WTC11 (cell line): ENCODE measurements at regions not wholly inside any gene's neighbourhood (a gene's known extent, or its start where the extent isn't known, plus 50 kb on each side); places are given as distances from the start of the nearest gene placed in this dataset.

Experiments used
- ATAC-seq: fragments of 200-7000 bp; cut with Tn5 transposase; 2 replicates; pipeline ENCODE4 v1.10.0; 2021; ENCODE audit warnings: mild to moderate bottlenecking, moderate library complexity
- CTCF ChIA-PET: fragments of 300-600 bp; sonication (Branson Sonifier 250); formaldehyde crosslinking; loops from one replicate; lab custom pipeline; 2021; ENCODE audit warnings: antibody characterized with exemption; lab: Charles Lee
- POLR2A ChIA-PET: fragments of 350-600 bp; sonication (Branson Sonifier 250); formaldehyde crosslinking; loops from one replicate; lab custom pipeline; 2021; ENCODE audit warnings: antibody characterized with exemption; lab: Charles Lee
- DNase-seq: peaks from one replicate; pipeline ENCODE4 v3.0.0; 2021; ENCODE audit warnings: low spot score
- H3K27ac Mint-ChIP-seq: 2 replicates; pipeline ENCODE4 v1.8.0; 2021; ENCODE audit warnings: mixed read lengths
- H3K27me3 Mint-ChIP-seq: 2 replicates; pipeline ENCODE4 v1.8.0; 2021; ENCODE audit warnings: low read depth, mild to moderate bottlenecking, moderate library complexity, mixed read lengths
- H3K36me3 Mint-ChIP-seq: 2 replicates; pipeline ENCODE4 v1.8.0; 2021; ENCODE audit warnings: mixed read lengths
- H3K4me1 Mint-ChIP-seq: 2 replicates; pipeline ENCODE4 v1.8.0; 2022; ENCODE audit warnings: mixed read lengths
- H3K4me3 Mint-ChIP-seq: 2 replicates; pipeline ENCODE4 v1.8.0; 2021; ENCODE audit warnings: mild to moderate bottlenecking, moderate library complexity, mixed read lengths
- H3K9me3 Mint-ChIP-seq: 2 replicates; pipeline ENCODE4 v1.8.0; 2021; ENCODE audit warnings: mixed read lengths
- CBFB ChIP-seq: sonication (generic); formaldehyde crosslinking; IDR thresholded peaks from 2 replicates; pipeline ENCODE4 v1.8.1; 2022; ENCODE audit warnings: mild to moderate bottlenecking, low read depth, missing genetic modification reagents
- CREB1 ChIP-seq: sonication (generic); formaldehyde crosslinking; IDR thresholded peaks from 2 replicates; pipeline ENCODE4 v1.8.0; 2023; ENCODE audit warnings: mild to moderate bottlenecking, missing genetic modification reagents
- ESRRA ChIP-seq: sonication (generic); formaldehyde crosslinking; IDR thresholded peaks from 2 replicates; pipeline ENCODE4 v1.8.1; 2022; ENCODE audit warnings: mild to moderate bottlenecking, missing genetic modification reagents, borderline replicate concordance
- JUN ChIP-seq: sonication (generic); formaldehyde crosslinking; IDR thresholded peaks from 2 replicates; pipeline ENCODE4 v1.8.0; 2023; ENCODE audit warnings: mild to moderate bottlenecking, missing genetic modification reagents
- NFE2L1 ChIP-seq: sonication (generic); formaldehyde crosslinking; IDR thresholded peaks from 2 replicates; pipeline ENCODE4 v1.8.1; 2023; ENCODE audit warnings: missing genetic modification reagents
- NFYB ChIP-seq: sonication (generic); formaldehyde crosslinking; conservative IDR thresholded peaks from 2 replicates; pipeline ENCODE4 v1.8.0; 2022; ENCODE audit warnings: low read depth, missing genetic modification reagents
- NR1H2 ChIP-seq: sonication (generic); formaldehyde crosslinking; IDR thresholded peaks from 2 replicates; pipeline ENCODE4 v1.9.0; 2021; ENCODE audit warnings: mild to moderate bottlenecking, moderate library complexity, missing genetic modification reagents
- TCF7 ChIP-seq: sonication (generic); formaldehyde crosslinking; IDR thresholded peaks from 2 replicates; pipeline ENCODE4 v1.8.0; 2022; ENCODE audit warnings: mild to moderate bottlenecking, low read depth, missing genetic modification reagents, moderate library complexity
- ZNF232 ChIP-seq: sonication (generic); formaldehyde crosslinking; IDR thresholded peaks from 2 replicates; pipeline ENCODE4 v1.8.0; 2022; ENCODE audit warnings: mild to moderate bottlenecking, missing genetic modification reagents
- ZNF281 ChIP-seq: sonication (generic); formaldehyde crosslinking; IDR thresholded peaks from 2 replicates; pipeline ENCODE4 v1.8.0; 2023; ENCODE audit warnings: mild to moderate bottlenecking, missing genetic modification reagents
- ZNF317 ChIP-seq: sonication (generic); formaldehyde crosslinking; IDR thresholded peaks from 2 replicates; pipeline ENCODE4 v1.8.1; 2023; ENCODE audit warnings: low read depth, mild to moderate bottlenecking, moderate library complexity, missing genetic modification reagents, borderline replicate concordance
- TF ChIP-seq, protein P1 (sequence below): sonication (generic); formaldehyde crosslinking; IDR thresholded peaks from 2 replicates; pipeline ENCODE4 v1.8.1; 2022; ENCODE audit warnings: low read depth, mild to moderate bottlenecking, moderate library complexity, missing genetic modification reagents, borderline replicate concordance
- TF ChIP-seq, protein P2 (sequence below): sonication (generic); formaldehyde crosslinking; IDR thresholded peaks from 2 replicates; pipeline ENCODE4 v1.8.0; 2023; ENCODE audit warnings: missing genetic modification reagents
- TF ChIP-seq, protein P3 (sequence below): fragments of 200-600 bp; IDR thresholded peaks from 2 replicates; pipeline ENCODE4 v1.8.0; 2022; ENCODE audit warnings: antibody characterized with exemption

- TF ChIP-seq ZNF281 (no peak), TCF7 (CRISPR knock-in tag) (no peak), CBFB (CRISPR knock-in tag) (no peak)
These were observed 267.4 kb downstream of the ATG4C start (continued) for GRCh38 chr1:63051356-63051755.

DNA sequence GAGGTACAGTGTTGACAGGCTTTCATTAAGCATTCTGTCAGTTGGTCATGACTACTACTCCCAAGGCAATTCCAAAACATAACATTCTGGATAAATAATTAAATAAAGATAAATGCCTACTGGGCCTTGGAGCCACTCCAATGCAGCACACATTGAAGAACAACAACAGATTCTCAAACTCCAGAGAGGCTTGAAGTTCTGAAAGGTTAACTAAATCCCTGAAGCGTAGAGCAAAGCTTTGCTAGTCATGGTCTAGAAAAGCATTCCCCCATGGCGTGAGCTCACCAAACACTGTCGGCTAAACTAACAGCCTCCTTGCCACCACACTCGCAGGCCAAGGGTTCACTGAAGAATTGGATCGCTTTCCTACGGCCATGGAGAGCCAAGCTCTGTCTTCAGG, 268.0 kb downstream of the ATG4C start:
- Mint-ChIP-seq H3K9me3 (no peaks in the 10 kb centered on the region), H3K4me3 (no peak overlapping the region), H3K4me1 (peaks cover 8% of the 10 kb centered on the region), H3K27ac (no peak overlapping the region), H3K27me3 (no peaks in the 10 kb centered on the region; the same call in 1 of the 2 replicates), H3K36me3 (no peaks in the 10 kb centered on the region)
- ATAC-seq (no peak), DNase-seq (no peak)
- ChIA-PET CTCF (interaction anchor here (1.9 kb wide), 1 partner anchor 11 kb away, joined by 4 read pairs; no protein-coding TSS in a partner anchor), POLR2A (interaction anchor here (1.3 kb wide), 1 partner anchor 16 kb away, joined by 4 read pairs; no protein-coding TSS in a partner anchor)
- TF ChIP-seq NR1H2 (CRISPR knock-in tag), result no peak
- TF ChIP-seq, protein P1, sequence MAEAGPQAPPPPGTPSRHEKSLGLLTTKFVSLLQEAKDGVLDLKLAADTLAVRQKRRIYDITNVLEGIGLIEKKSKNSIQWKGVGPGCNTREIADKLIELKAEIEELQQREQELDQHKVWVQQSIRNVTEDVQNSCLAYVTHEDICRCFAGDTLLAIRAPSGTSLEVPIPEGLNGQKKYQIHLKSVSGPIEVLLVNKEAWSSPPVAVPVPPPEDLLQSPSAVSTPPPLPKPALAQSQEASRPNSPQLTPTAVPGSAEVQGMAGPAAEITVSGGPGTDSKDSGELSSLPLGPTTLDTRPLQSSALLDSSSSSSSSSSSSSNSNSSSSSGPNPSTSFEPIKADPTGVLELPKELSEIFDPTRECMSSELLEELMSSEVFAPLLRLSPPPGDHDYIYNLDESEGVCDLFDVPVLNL (CRISPR knock-in tag), result no peak
- TF ChIP-seq, protein P2, sequence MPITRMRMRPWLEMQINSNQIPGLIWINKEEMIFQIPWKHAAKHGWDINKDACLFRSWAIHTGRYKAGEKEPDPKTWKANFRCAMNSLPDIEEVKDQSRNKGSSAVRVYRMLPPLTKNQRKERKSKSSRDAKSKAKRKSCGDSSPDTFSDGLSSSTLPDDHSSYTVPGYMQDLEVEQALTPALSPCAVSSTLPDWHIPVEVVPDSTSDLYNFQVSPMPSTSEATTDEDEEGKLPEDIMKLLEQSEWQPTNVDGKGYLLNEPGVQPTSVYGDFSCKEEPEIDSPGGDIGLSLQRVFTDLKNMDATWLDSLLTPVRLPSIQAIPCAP, result no peak
- TF ChIP-seq TCF7 (CRISPR knock-in tag), result no peak
- no peak for TF ChIP-seq JUN (CRISPR knock-in tag)
- TF ChIP-seq CREB1, result no peak
- no peak for TF ChIP-seq ZNF232 (CRISPR knock-in tag)
- no peak for TF ChIP-seq NFE2L1 (CRISPR knock-in tag)

GRCh38 chr1:63054184-63054583, 268.2 kb upstream of the FOXD3 start:
- TF ChIP-seq NFYB (CRISPR knock-in tag), result no peak
- TF ChIP-seq ESRRA (CRISPR knock-in tag), result no peak
- CTCF ChIA-PET, result interaction anchor here (0.8 to 1.2 kb wide), 3 partner anchors 9 to 95 kb away, joined by 3 read pairs; no protein-coding TSS in a partner anchor
- Mint-ChIP-seq H3K4me1 (peaks cover 8% of the 10 kb centered on the region), H3K27ac (no peak overlapping the region), H3K36me3 (no peaks in the 10 kb centered on the region), H3K9me3 (no peaks in the 10 kb centered on the region), H3K27me3 (no peaks in the 10 kb centered on the region; the same call in 1 of the 2 replicates), H3K4me3 (no peak overlapping the region)
- POLR2A ChIA-PET, result no interaction called here
- ATAC-seq, result no peak
- DNase-seq, result no peak

GRCh38 chr1:63063367-63063766, 259.0 kb upstream of the FOXD3 start:
- Mint-ChIP-seq H3K27ac (no peak overlapping the region), H3K9me3 (no peaks in the 10 kb centered on the region), H3K27me3 (no peaks in the 10 kb centered on the region; the same call in 1 of the 2 replicates), H3K4me3 (no peak overlapping the region), H3K4me1 (peaks cover 9% of the 10 kb centered on the region; the same call in 1 of the 2 replicates), H3K36me3 (no peaks in the 10 kb centered on the region)
- peak; percentile 98 for ATAC-seq
- peak; percentile 68 for DNase-seq
- ChIA-PET POLR2A (no interaction called here), CTCF (interaction anchor here (0.6 to 1.9 kb wide), 9 partner anchors 9 to 287 kb away, joined by 3 to 9 read pairs (median 4); no protein-coding TSS in a partner anchor)
- no peak for TF ChIP-seq ZNF317 (CRISPR knock-in tag)
- TF ChIP-seq, protein P3, sequence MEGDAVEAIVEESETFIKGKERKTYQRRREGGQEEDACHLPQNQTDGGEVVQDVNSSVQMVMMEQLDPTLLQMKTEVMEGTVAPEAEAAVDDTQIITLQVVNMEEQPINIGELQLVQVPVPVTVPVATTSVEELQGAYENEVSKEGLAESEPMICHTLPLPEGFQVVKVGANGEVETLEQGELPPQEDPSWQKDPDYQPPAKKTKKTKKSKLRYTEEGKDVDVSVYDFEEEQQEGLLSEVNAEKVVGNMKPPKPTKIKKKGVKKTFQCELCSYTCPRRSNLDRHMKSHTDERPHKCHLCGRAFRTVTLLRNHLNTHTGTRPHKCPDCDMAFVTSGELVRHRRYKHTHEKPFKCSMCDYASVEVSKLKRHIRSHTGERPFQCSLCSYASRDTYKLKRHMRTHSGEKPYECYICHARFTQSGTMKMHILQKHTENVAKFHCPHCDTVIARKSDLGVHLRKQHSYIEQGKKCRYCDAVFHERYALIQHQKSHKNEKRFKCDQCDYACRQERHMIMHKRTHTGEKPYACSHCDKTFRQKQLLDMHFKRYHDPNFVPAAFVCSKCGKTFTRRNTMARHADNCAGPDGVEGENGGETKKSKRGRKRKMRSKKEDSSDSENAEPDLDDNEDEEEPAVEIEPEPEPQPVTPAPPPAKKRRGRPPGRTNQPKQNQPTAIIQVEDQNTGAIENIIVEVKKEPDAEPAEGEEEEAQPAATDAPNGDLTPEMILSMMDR, result peak; percentile 39
